COLO829 (cell line): ENCODE measurements at regions not wholly inside any gene's neighbourhood (a gene's known extent, or its start where the extent isn't known, plus 50 kb on each side); places are given as distances from the start of the nearest gene placed in this dataset.

Experiments
- DNase-seq: peaks from one replicate; pipeline ENCODE4 v3.0.0; 2012; ENCODE audit warnings: low spot score

- DNase-seq = no peak
Observed at GRCh38 chr5:171603591-171603990, 182.0 kb upstream of the SMIM23 start.

- DNase-seq = no peak
Observed at GRCh38 chr5:171604195-171604594, 181.4 kb upstream of the SMIM23 start.

GRCh38 chr5:171606414-171607024, 179.1 kb upstream of the SMIM23 start:
- no peak for DNase-seq

DNA sequence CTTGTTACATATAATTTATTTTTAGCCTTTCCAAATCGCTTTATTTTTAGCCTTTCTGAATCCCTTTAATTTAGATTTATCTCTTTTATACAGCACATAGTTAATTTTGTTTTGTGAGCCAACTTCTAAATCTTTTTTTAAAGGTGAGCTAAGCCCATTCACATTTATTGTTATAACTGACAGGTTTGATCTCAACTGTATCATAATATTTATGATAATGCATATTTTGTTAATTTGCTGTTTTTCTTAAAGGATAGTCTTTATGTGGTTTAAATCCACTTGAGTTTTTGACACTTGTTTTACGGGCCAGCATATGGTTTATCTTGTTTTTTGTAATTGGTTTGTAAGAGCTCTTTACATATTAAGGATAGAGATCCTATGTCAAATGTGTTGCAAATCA, 177.8 kb upstream of the SMIM23 start:
- DNase-seq = no peak

GRCh38 chr5:171609806-171610452, 175.7 kb upstream of the SMIM23 start:
- no peak for DNase-seq

DNA sequence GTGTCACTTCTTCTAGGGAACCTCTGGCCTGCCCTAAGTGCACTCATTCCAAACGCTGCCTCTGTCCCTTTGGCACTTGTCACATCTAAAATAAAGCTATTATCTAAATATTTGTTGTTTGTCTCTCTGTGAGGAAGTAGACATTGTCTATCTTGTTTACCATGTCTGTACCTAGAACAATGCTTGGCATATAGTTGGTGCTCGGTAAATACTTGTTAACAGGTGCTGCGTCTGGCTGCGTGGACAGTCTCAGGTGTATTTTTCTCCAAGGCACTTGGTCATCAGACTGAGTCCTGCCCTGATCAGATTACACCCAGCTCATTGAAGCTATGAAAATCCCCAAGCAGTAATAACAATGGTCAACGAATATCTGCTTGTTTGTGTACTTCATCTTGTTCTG, 174.9 kb upstream of the SMIM23 start:
- DNase-seq = no peak

DNA sequence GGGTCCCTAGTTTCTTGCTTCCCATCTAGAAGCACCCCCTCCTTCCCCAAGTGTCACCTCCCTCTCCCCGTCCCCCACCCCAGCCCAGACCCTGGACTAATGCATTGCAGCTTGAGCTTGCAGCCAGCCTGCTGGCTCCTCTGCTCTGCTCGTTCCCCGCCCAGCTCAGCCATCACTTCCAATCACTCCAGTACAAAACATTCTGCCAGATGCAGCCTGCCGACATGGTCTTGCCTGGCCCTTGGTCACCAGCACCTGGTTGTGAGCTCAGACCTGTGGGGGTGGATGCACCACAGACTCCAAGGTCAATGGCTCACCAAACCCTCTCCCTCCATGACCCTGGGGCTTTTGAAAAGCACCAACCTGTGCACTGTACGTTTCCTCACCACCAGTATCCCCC, 172.9 kb upstream of the SMIM23 start:
- DNase-seq = no peak

DNA sequence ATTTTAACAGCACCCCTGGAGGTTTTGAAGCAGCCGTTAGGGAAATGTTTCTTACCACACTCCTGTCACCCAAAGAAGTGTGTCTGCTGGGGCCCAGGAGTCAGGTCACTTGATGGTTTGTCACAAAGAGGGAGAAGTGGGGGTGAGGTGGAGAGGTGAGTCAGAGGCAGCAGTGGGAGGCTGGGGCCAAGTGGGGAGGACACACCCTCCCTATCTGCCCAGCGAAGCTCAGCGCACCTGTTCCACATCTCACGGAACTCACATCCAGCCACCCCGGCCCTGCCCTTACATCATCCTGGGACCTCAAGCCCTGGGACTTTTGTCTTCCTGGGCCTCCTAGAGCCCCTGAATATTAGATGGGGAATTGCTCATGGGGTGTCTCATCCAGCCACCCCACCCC, 171.1 kb upstream of the SMIM23 start:
- no peak for DNase-seq

- DNase-seq = no peak
Observed at GRCh38 chr5:171614971-171615653, 170.5 kb upstream of the SMIM23 start.

GRCh38 chr5:171615705-171616640, 169.6 kb upstream of the SMIM23 start:
- no peak for DNase-seq

GRCh38 chr5:171617266-171617665, 168.4 kb upstream of the SMIM23 start:
- DNase-seq = no peak

DNA sequence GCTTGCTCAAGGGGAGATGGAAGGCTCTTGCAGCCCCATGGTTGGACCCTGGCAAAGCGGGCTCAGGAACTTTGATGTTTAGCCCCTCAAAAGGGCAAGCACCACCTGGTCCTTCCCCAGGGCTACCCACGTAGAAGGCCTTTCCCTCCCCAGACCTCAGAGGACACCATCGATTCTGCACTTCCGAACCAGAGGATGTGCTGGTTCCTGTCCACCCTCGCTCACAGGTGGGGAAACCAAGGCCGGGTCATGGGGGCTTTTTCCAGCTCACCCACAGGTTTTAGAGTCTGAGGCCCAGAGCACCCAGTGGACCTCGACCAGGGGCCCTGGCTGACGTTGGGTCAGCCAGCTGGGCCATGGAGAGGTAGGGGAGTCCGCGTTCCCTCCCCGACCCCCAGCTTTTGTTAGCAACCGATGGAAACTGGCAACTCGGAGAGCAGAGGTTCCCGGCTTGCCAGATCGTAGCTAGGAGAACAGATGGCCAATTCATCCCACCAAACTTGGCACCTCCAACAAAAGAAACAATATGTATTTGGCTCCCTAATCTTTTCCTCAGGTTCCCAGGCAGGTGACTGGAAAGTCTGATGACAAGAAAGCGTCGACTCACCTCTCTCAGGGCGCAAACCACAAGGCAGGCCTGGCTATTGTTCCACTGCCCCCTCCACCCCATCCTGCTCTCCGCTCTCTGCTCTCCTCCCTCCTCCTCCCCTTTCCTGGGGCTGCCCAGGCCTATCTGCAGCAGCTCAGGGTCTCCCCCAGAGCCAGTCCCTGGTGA, 167.6 kb upstream of the SMIM23 start:
- no peak for DNase-seq

GRCh38 chr5:171619196-171619595, 166.4 kb upstream of the SMIM23 start:
- DNase-seq = no peak

DNA sequence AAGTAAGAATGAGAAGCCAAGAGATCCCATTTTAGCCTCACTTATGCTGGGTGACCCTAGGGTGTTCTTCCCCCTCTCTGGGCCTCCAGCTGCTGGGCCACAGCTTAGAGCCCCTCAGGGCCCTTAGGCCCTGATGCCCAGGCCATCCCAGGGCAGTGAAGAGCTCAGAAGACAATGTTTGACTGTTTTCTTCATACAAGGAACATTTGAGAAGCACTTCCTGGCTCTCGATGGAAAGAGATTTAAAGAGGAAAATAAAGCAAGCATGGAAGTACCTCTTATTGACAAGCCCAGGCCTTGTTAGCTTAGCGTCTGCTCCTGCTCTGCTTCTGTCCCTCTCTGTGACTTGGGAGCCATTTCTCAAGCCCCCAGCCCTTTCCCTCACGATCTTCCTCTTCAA, 165.9 kb upstream of the SMIM23 start:
- DNase-seq = no peak

GRCh38 chr5:171622010-171622409, 163.6 kb upstream of the SMIM23 start:
- DNase-seq = no peak

DNA sequence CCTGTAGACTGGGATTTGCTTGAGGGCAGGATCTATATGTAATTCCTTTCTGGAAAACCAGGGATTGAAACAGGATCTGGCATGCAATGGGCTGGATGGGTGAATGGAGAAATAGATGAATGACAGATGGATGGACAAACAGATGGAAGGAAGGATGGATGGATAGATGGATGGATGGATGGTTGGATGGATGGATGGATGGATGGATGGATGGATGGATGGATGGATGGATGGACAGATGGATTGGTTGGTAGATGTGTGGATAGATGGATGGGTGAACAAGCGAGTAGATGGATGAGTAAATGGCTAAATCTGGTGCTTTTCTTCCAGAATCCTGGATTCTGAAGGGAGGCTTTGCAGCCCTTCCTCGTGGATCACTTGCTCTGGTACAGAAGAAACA, 162.5 kb upstream of the SMIM23 start:
- no peak for DNase-seq

DNA sequence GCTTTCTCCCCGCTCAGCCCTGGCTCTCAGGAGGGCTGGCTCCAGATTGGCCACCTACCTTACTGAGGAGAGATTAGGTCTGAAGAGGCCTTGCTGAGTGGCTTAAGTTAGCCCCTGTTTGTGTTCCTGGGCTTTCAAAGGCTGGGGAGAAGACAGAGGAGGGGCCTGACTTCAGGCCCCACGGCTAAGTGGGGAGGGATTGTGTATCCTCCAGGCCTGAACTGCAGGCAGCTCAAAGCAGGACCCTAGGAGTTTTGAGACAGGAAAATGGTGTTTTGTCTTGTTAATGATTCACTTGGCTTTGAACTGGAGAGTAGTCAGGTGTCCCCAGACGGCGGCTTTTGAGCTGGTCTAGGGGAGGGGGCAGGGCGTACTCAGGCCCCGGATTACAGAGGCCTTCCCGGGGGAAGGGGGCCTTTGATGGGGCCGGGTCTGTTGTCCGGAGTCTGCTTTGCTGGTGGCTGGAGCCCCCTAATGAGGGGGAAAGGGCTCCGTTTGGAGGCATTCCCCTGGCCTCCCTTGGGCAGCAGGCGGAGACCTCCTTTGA, 162.0 kb upstream of the SMIM23 start:
- no peak for DNase-seq

GRCh38 chr5:171624396-171624795, 161.2 kb upstream of the SMIM23 start:
- DNase-seq = no peak

DNA sequence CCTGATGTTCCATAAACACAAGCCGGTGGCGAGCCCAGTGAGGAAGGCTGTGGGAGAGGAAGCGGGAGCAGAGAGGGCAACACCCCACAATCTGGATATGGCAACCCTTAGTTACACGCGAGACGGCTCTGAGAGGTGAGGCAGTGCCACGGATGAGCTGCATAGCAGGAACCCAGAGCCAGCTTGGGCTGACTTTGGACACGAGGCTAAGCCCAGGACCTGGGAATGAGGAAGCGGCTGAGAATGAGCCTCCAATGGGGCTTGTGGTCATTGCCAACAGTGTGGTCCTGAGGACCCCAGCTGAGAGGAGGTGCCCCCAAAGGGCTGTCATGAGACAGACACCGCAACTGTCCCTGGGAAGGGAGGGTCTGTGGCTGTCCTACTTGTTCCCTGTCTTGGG, 160.0 kb upstream of the SMIM23 start:
- no peak for DNase-seq

DNA sequence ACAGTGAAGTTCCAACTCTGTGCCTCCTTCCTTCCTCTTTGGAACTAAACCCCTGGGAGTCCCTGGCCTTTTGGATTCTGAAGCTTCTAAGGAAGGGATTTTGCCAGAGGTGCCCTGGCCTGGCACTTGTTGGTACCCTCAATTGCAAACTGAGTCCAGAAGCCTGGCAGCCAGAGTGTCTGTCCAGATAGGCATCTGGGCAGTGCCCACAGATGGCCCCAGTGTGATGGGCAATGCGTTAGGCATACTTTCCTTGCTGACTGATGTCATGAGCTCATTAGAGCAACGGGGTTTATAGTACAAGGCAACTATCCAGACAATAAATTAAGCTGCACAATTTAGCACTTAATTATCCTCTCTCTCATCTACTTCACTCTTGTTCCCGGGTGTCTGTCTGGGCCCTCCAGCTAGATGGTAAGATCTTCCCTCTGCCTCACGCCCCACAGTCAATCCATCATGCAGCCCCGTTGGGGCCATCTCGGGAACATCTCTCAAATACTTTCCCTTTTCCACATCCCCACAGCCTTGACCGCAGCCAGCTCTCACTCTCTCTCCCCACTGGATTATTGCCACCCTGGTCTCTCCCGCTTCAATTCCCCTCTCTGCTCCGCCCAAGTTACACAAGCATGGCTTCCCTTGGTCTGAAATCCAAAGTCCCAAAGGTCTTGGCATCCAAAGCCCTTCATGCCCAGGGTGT, 157.5 kb upstream of the SMIM23 start:
- no peak for DNase-seq

GRCh38 chr5:171628633-171628974, 157.0 kb upstream of the SMIM23 start:
- no peak for DNase-seq
